GM19372 (cell line): ENCODE measurements at regions not wholly inside any gene's neighbourhood (a gene's known extent, or its start where the extent isn't known, plus 50 kb on each side); places are given as distances from the start of the nearest gene placed in this dataset.

ENCODE experiments used
- ATAC-seq: cut with Tn5 transposase; IDR thresholded peaks from one replicate; pipeline ENCODE4 v1.9.1; 2021; ENCODE audit warnings: mild to moderate bottlenecking, low read depth, moderate library complexity; ENCODE audit not compliant: unreplicated experiment

- ATAC-seq, result no peak
These were observed 256.2 kb upstream of the SEMA3A start for GRCh38 chr7:84450772-84451171.

DNA sequence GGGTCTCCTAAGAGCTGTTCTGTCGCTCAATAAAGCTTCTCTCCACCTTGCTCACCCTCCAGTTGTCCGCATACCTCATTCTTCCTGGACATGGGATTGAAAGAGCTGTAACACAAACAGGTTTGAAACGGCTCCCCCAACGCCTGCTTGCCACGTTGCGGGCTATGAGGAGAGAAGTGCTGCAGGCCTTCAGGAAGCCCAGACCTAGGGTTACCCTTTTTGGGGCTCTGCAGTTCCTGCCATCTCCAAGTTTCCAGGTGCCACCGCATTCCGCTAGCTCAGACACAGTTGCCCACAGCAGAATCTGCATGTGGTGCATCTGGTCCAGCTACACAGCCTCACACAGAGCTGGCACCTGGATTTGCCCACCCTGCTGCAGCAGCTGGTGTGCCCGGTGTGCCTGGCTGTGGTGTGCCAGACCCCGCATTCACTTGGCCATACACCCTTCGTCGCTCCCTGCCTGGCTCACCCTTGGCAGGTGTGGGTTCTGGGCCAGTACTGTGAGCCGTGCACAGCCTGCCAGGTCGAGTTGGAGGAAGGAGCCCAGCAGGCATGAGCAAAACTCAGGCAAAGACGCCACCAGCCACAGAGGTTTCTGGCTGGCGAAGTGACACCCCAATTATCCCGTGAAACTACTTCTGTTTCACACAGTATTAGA lies 253.2 kb upstream of the SEMA3A start:
- no peak for ATAC-seq

DNA sequence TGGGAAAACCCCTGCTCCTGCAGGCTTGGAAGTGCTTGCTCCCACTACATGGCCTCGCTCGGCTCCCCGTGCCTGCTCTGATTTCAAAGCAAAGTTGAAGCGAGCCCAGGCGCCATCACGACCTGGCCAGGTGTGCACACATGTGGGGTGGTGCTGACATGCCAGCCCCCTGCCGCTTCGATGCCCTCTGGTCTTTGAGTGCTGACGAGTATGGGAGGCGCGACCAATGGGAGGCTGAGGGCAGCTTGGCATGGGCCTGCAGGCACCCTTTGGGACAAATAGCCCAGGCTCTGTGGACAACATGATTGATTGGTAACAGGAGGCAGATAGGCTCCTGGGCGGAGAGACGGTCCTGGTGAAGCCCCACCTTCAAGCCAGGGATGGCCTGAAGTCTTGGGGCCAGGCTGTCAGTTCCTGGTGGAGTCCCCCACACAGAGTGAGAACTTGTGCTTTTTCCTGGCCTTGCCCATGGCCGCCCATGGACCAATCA lies 252.4 kb upstream of the SEMA3A start:
- no peak for ATAC-seq

DNA sequence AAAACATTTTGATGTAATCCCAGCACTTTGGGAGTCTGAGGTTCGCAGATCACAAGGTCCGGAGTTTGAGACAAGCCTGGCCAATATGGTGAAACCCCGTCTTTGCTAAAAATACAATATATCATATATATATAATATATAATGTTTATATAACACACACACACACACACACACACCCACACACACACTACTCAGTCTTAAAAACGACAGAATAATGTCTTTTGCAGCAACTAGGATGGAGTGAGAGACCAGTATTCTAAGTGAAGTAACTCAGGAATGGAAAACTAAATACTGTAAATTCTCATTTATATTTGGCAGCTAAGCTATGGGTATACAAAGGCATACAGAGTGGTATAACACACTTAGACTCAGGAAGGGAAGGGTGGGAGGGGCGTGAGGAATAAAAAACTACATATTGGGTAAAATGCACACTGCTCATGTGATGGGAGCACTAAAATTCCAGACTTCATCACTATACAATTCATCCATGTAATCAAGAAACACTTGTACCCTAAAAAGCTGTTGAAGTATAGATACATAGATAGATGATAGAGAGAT lies 231.2 kb upstream of the SEMA3A start:
- ATAC-seq, result no peak

- no peak for ATAC-seq
These were observed 228.2 kb upstream of the SEMA3A start for GRCh38 chr7:84422790-84423189.

DNA sequence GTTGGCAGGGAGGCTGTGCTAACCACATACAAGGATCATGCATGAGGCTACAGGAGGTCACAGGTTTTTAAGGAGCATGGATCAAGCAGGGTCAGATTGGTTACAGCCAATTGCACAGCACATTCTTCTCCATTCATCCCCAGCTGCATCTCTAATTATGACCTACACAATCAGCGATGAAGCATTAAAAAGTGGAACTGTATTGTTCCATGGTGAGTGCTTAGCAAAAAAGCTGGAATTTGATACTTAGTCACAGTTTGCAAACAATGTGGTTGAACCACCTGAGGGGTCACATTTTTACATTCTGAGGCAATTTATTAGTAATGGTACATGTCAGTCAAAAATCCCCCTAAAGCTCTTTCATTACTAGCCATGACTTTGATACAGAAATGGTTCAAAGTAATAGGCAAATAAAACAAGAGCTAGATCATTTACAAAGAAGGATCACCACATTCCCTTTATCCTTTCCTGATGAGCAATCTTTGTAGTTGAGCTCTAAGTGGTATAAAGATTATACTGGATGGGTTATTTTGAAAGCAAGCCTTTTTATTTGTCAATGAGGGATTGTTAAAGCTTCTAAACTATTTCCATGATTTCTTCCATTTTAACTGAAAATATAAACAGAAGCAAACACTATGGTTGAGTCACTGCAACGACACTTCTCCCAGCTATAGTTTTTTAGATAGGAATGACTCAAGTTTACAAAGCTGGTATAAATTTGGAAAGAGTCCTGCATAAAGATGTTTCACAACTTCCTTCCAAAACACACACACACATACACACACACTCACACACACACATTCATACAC lies 217.8 kb upstream of the SEMA3A start:
- no peak for ATAC-seq

- ATAC-seq, result no peak
These were observed 205.1 kb upstream of the SEMA3A start for GRCh38 chr7:84399661-84400060.

GRCh38 chr7:84394219-84394618 lies 199.6 kb upstream of the SEMA3A start:
- no peak for ATAC-seq

DNA sequence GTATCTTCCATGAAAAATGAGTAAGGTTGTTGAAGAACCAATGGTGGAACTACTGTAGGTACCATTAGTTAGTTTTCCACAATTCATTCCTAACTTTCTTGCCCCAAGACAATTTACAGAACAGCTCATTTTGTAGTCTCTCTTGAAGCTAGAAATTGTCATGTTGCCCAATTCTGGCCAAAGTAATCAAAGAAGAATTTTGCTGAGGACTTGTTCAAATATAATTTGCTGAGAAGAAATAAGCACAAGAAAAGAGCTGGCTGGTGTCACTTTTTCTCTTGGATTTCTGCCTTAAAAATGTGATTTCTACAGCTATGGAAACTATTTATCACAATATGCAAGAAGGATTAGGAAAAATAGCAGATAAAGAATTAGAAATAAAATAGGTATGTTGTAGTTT lies 199.2 kb upstream of the SEMA3A start:
- ATAC-seq, result no peak

GRCh38 chr7:84390845-84391244 lies 196.3 kb upstream of the SEMA3A start:
- no peak for ATAC-seq

DNA sequence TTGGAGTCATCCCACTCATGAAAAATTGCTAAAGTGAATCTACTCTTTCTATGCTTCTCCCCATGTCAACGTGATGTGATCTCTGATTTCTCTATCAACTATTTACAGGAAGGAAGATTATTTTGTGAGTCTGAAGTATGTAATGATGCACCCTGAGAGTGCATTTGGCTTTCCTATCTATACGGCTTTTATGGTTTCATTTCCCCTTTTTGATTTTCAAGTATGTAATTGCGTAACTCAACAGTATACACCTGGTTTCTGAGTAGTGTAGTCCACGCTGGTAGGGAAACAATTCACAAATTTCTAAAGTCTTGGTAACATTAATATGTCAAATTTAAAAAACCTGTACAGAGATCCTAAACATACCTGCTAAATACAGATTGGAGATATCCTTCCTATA lies 194.7 kb upstream of the SEMA3A start:
- ATAC-seq, result peak; percentile 97

DNA sequence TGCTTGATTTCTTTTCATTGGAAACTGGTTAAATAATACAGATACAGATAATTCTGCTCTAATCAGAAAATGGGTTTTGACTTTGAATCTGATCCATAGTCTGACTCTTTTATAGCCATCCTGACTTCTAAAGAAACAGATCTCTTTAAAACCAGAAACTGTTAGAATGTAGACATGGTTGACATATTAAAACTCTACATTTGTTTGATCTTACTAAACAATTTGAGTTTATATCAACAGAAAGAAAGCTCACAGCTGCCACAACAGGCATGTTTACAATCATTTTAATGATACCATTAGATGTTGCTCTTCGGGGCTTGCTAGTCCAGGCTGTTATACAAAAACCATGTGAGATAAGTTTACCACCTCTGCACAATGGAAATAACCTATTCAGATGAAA lies 193.0 kb upstream of the SEMA3A start:
- no peak for ATAC-seq

DNA sequence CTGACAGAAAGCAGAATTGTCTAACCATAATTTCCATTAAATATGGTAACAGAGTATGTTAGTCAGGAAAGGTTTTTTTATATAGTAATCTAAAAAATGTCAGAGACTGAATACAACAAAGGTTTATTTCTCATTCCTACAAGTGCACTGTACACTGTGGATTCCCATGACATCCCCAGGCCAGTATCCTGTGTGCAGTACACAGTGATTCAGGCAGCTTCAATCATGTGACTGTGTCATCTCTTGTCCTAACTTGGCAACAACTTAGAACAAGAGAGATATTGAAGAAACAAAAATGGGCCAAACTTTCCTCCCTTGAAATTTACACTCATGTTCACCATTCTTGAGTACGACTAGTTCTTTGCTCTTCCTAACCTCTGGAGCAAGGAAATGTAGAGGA lies 189.8 kb upstream of the SEMA3A start:
- no peak for ATAC-seq

DNA sequence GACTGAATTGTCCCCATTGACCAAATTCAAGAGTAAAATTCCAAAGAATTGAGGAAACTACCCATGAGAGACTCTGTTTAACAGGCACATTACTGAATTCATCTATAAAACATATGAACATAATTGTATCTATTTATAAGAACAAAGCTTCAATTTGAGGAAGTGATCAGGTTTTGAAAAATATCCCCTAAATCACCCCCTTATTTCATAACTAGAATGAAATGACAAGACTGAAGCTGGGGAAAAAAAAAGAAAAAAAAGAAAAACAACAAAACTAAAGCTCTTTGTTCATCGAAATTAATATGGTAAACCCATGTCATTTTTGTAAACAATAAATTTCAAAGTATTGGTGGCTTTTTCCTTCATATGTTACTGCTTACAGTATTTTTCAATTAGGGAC lies 184.9 kb upstream of the SEMA3A start:
- no peak for ATAC-seq

DNA sequence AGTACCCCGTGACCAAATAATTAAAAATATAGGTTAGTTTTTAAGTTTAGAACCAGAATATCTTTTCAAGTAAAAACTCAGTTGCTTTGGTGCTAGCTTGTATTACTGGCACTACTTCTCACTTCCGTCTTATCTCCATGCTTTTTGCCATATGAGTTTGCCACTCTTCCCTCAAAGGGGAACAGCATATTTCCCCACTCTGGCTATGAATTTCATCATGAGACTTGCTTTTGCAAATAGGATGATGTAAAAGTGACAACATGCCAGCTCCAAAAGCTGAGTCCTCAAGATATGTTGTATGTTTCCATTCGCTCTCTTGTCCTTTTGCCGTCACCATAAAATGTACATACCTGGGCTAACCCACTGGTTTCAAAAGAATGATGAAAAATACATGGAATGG lies 178.1 kb upstream of the SEMA3A start:
- no peak for ATAC-seq

DNA sequence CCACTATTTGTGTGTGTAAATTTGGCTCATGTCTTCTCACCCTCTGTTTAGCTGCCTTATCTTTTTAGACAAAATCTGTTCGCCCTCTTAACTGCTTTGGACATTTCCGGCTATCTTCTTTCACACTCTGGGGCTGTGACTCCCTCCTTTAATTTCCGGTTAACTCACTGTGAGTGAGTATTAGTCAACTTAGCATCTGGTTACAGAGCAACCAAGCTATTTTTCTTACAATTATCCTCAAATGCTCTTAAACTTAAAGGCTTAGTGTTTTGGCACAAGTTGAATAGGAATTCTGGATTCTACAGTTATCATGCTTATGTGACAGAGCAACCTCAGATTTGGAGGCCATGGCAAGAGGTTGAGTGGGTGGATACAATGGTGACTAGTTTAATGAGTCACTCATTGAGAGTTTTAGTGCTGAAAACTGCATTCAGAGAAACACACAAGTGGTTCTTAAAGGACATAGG lies 177.6 kb upstream of the SEMA3A start:
- no peak for ATAC-seq

GRCh38 chr7:84370114-84370513 lies 175.5 kb upstream of the SEMA3A start:
- no peak for ATAC-seq

GRCh38 chr7:84368122-84368521 lies 173.5 kb upstream of the SEMA3A start:
- ATAC-seq, result no peak

- no peak for ATAC-seq
These were observed 170.1 kb upstream of the SEMA3A start for GRCh38 chr7:84364708-84365107.

GRCh38 chr7:84363741-84364140 lies 169.2 kb upstream of the SEMA3A start:
- ATAC-seq, result no peak

- no peak for ATAC-seq
These were observed 168.2 kb upstream of the SEMA3A start for GRCh38 chr7:84362828-84363227.

DNA sequence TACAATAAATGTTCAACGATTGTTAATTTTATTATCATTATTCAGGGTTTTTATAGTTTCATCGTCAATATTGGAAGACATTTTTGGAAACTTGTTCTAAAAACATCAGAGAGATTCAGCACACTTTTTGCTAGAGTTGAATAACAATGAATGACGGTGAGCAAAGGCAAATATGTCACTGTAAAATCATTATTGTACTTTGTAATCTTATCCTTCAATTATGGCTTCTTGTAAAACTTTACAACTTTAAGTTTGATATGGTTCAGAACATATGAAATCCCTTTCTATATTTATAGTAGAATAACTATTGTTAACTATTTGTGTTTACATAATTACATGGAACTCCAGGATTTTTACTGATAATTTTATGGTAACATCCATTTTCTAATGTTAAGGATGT lies 167.8 kb upstream of the SEMA3A start:
- ATAC-seq, result no peak
